Endothelial cell (in vitro differentiated cells): ENCODE measurements at regions not wholly inside any gene's neighbourhood (a gene's known extent, or its start where the extent isn't known, plus 50 kb on each side); places are given as distances from the start of the nearest gene placed in this dataset.

Source experiments
- DNase-seq: peaks from one replicate; pipeline ENCODE4 v3.0.0; 2021; ENCODE audit warnings: low spot score
- H3K27ac Mint-ChIP-seq: one replicate; pipeline ENCODE4 v1.8.0; 2021; ENCODE audit warnings: mixed read lengths, inconsistent platforms; ENCODE audit not compliant: unreplicated experiment
- H3K27me3 Mint-ChIP-seq: one replicate; pipeline ENCODE4 v1.8.0; 2021; ENCODE audit warnings: mild to moderate bottlenecking, moderate library complexity, mixed read lengths, inconsistent platforms; ENCODE audit not compliant: unreplicated experiment
- H3K36me3 Mint-ChIP-seq: one replicate; pipeline ENCODE4 v1.8.0; 2021; ENCODE audit warnings: mild to moderate bottlenecking, low read depth, mixed read lengths, inconsistent platforms; ENCODE audit not compliant: unreplicated experiment
- H3K4me1 Mint-ChIP-seq: one replicate; pipeline ENCODE4 v1.8.0; 2021; ENCODE audit warnings: mild to moderate bottlenecking, mixed read lengths, inconsistent platforms; ENCODE audit not compliant: unreplicated experiment
- H3K4me3 Mint-ChIP-seq: one replicate; pipeline ENCODE4 v1.8.0; 2021; ENCODE audit warnings: mild to moderate bottlenecking, mixed read lengths, inconsistent platforms; ENCODE audit not compliant: unreplicated experiment
- H3K9me3 Mint-ChIP-seq: one replicate; pipeline ENCODE4 v1.8.0; 2021; ENCODE audit warnings: mixed read lengths, inconsistent platforms; ENCODE audit not compliant: unreplicated experiment
- TF ChIP-seq, protein P1 (sequence below): fragments of 200-600 bp; sonication (generic); IDR thresholded peaks from one replicate; pipeline ENCODE4 v1.5.0; 2021; ENCODE audit warnings: antibody characterized with exemption; ENCODE audit not compliant: unreplicated experiment

DNA sequence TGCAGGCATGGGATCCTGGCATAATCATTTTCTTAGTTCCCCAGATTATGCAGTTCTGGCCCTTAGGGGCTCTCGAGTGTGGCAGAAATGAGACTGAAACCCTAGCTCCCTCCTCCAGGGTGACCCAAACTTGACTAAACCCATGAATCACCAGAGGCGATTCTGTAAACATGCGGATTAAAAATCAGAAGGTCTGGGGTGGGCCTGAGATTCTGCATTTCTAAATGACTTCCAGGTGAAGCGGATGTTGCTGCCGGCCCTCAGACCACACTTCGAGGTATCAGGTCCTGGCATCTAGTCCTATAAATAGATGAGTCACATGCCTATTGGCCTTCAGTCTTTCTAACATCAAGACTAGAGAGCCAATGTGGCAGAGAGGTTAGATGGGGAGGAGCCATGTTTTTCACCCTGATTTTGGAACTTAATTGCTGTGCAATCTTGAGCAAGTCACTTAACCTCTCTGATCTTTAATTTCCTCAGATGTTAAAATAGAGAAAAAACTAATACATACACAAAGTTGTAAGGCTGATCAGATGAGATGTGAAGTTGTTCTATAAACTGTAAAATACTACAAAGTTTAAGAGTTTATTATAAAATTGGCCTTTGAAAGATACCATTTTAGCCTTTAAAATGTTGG, 431.2 kb downstream of the FOXO1 start:
- no peak for DNase-seq
- H3K4me1 Mint-ChIP-seq, result peaks cover 24% of the 10 kb centered on the region
- TF ChIP-seq, protein P1, sequence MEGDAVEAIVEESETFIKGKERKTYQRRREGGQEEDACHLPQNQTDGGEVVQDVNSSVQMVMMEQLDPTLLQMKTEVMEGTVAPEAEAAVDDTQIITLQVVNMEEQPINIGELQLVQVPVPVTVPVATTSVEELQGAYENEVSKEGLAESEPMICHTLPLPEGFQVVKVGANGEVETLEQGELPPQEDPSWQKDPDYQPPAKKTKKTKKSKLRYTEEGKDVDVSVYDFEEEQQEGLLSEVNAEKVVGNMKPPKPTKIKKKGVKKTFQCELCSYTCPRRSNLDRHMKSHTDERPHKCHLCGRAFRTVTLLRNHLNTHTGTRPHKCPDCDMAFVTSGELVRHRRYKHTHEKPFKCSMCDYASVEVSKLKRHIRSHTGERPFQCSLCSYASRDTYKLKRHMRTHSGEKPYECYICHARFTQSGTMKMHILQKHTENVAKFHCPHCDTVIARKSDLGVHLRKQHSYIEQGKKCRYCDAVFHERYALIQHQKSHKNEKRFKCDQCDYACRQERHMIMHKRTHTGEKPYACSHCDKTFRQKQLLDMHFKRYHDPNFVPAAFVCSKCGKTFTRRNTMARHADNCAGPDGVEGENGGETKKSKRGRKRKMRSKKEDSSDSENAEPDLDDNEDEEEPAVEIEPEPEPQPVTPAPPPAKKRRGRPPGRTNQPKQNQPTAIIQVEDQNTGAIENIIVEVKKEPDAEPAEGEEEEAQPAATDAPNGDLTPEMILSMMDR, result no peak
- H3K4me3 Mint-ChIP-seq, result no peak overlapping the region
- H3K27ac Mint-ChIP-seq, result no peak overlapping the region
- H3K27me3 Mint-ChIP-seq, result peaks cover 3% of the 10 kb centered on the region
- no peaks in the 10 kb centered on the region for H3K36me3 Mint-ChIP-seq
- H3K9me3 Mint-ChIP-seq, result no peaks in the 10 kb centered on the region

DNA sequence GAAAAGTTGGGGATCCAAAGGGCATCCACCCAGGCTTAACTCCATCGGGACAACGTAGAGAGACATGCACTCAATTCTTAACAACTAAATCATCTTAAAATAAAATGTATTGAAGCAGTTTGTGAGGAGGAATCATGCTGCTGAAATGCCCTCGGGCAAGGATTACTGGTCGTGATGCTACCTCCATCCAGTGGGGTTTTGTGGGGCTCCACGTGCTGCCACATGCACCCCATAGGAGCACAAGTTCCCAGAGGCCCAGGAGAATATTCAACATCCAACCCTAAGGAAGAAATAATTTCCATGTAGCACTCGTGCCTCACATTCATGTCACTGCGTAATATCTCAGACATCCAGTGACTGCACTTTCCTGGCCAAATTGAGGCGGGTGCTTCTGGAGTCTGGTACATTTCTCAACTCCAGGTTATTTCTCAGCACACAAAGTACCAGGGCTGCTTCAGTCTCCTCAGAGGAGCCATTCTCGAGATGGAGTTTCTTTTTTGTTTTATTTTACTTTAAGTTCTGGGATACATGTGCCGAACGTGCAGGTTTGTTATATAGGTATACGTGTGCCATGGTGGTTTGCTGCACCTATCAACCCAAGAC, 429.8 kb downstream of the FOXO1 start:
- DNase-seq, result no peak
- Mint-ChIP-seq H3K27me3 (peaks cover 3% of the 10 kb centered on the region), H3K36me3 (no peaks in the 10 kb centered on the region), H3K4me1 (peaks cover 12% of the 10 kb centered on the region), H3K27ac (no peak overlapping the region), H3K9me3 (no peaks in the 10 kb centered on the region), H3K4me3 (no peak overlapping the region)
- TF ChIP-seq, protein P1, result no peak

DNA sequence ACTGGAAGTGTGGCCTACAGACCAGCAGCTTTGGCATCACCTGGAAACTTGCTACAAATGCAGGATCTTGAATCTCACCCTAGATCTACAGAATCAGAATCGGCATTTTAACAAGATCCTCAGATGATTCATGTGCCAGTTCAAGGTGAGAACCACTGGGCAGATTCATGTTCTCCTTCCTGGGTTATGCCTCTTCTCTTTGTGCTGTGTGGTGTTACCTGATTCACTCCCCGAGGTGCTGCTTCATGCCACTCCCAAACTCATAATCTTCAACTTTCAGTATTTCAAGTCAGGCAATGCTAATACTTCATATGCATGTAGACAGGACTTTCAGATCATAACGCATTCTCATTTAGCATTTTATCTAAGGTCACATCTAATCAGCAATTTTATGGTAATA, 427.7 kb downstream of the FOXO1 start:
- DNase-seq, result no peak
- no peaks in the 10 kb centered on the region for H3K9me3 Mint-ChIP-seq
- H3K36me3 Mint-ChIP-seq, result no peaks in the 10 kb centered on the region
- no peak overlapping the region for H3K4me3 Mint-ChIP-seq
- TF ChIP-seq, protein P1, result no peak
- H3K4me1 Mint-ChIP-seq, result no peaks in the 10 kb centered on the region
- no peaks in the 10 kb centered on the region for H3K27me3 Mint-ChIP-seq
- no peak overlapping the region for H3K27ac Mint-ChIP-seq

DNA sequence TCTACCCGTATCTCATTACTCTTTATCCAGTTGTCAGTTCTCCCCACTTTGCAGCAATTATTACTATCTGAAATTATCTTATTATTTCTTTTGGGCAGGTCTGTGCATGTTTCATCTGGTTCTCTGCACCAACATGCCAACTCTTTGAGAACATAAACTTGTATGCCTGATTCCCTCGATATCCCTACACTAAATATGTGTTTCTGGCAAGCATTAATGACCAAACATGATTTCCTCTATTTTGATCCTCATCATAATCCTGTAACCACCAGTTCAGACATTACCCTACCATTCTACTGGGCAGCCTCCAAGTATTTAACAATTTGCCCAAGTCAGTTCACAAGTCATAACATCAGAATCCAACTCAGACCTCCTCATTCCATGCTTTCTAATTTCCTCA, 426.1 kb downstream of the FOXO1 start:
- H3K4me3 Mint-ChIP-seq, result no peak overlapping the region
- no peaks in the 10 kb centered on the region for H3K27me3 Mint-ChIP-seq
- H3K4me1 Mint-ChIP-seq, result no peaks in the 10 kb centered on the region
- H3K36me3 Mint-ChIP-seq, result no peaks in the 10 kb centered on the region
- H3K27ac Mint-ChIP-seq, result no peak overlapping the region
- H3K9me3 Mint-ChIP-seq, result no peaks in the 10 kb centered on the region
- TF ChIP-seq, protein P1, result no peak
- DNase-seq, result no peak

DNA sequence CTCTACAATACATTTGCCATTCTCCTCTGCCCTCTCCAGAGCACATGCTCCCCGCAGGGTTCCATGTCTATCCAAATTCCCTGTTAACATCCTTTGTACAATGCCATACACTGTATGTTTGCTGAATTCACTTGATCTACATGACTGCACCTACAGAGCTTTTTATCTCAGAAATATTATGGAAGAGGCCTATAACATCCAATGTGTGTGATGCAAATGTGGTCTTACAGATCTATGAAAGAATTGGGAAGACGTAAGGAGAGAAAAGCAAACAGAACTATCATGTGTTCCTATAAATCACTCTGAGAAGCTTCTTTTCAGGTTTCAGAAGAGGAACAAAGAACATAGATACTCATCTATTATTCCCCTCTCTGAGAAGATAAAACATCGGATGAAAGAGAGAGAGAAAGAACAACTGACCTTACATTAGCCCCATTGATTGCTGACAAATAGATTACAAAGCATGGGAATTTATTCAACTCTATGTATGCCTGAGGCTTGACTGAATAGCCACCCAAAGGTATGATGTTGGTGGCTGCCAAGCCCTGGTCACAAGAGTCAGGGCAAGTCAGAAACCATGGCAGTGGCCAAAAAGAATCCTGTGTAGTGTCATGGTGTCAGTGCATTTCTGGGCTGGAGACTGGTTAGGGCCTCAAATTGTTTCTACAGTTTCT, 425.2 kb downstream of the FOXO1 start:
- Mint-ChIP-seq H3K4me3 (no peak overlapping the region), H3K4me1 (no peaks in the 10 kb centered on the region), H3K27me3 (no peaks in the 10 kb centered on the region), H3K36me3 (no peaks in the 10 kb centered on the region), H3K27ac (no peak overlapping the region), H3K9me3 (no peaks in the 10 kb centered on the region)
- no peak for DNase-seq
- TF ChIP-seq, protein P1, result no peak
